Tibial nerve (tissue), 4 donors: ENCODE measurements at regions not wholly inside any gene's neighbourhood (a gene's known extent, or its start where the extent isn't known, plus 50 kb on each side); places are given as distances from the start of the nearest gene placed in this dataset.

Experiments used
- DNase-seq, 2 donors: peaks; one replicate each; pipeline ENCODE4 v3.0.0-alpha.2; 2019; ENCODE audit warnings: low spot score in 2 of 2
- H3K27ac ChIP-seq, 4 donors: fragments of 200-600 bp; sonication (generic) in 3 of 4; one replicate each; pipeline ENCODE4 v1.5.1; 2017 to 2019; ENCODE audit warnings: mild to moderate bottlenecking in 1 of 4
- H3K27me3 ChIP-seq, 2 donors: fragments of 200-600 bp; sonication (generic) in 1 of 2; one replicate each; pipeline versions ENCODE4 v1.5.1 to v1.6.0; 2017 to 2019
- H3K36me3 ChIP-seq, 3 donors: fragments of 200-600 bp; sonication (generic); one replicate each; pipeline ENCODE4 v1.5.1; 2018 to 2019
- H3K4me1 ChIP-seq, 4 donors: fragments of 200-600 bp; sonication (generic) in 3 of 4; one replicate each; pipeline ENCODE4 v1.5.1; 2017 to 2019
- H3K4me3 ChIP-seq, 4 donors: fragments of 200-600 bp; sonication (generic) in 3 of 4; one replicate each; pipeline ENCODE4 v1.5.1; 2017 to 2019; ENCODE audit warnings: mild to moderate bottlenecking in 1 of 4, moderate library complexity in 1 of 4
- H3K9me3 ChIP-seq, 4 donors: fragments of 200-600 bp; sonication (generic) in 3 of 4; one replicate each; pipeline ENCODE4 v1.5.1; 2017 to 2019
- CTCF ChIP-seq, 5 experiments: fragments of 200-600 bp in 3 of 5; fragments of 450-650 bp in 2 of 5; sonication (generic) in 3 of 5; IDR thresholded peaks; one replicate each; pipeline ENCODE4 v1.5.1; 2016 to 2019; ENCODE audit warnings: antibody characterized with exemption in 5 of 5, mild to moderate bottlenecking in 3 of 5, moderate library complexity in 2 of 5
- EP300 ChIP-seq, 2 donors: sonication (generic); formaldehyde crosslinking; IDR thresholded peaks; one replicate each; pipeline ENCODE4 v1.6.1; 2017; ENCODE audit warnings: antibody characterized with exemption in 2 of 2, mild to moderate bottlenecking in 1 of 2
- POLR2A ChIP-seq, 2 donors: fragments of 450-650 bp; IDR thresholded peaks; one replicate each; pipeline ENCODE4 v1.6.1; 2017; ENCODE audit warnings: antibody characterized with exemption in 2 of 2, mild to moderate bottlenecking in 2 of 2, moderate library complexity in 2 of 2
- WGBS, 2 donors: methylation state at CpG; one replicate each; pipeline ENCODE4 v1.1.5; 2018; 5-methylcytosine and 5-hydroxymethylcytosine counted together

DNA sequence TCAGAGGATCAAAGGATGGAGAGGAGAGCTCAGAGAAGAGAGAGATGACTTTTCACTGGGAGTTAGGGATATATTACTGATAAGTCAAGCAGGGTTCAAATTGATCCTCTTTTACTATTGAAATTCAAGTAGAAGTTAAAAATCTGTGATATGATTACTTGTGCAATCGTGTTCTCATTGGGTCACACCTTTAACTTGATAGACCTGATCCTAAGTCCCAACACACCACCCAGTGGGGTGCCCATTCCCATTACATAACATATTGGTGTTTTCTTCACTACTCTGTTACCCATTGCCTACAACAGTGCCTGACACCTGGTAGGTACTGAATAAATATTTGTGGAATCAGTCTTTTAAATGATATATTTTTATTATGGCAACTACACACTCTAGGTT lies 66.4 kb upstream of the PICALM start:
- peaks cover 0 to 13% (median 3%) of the 10 kb centered on the region in 4 donors for H3K4me1 ChIP-seq
- 78 to 97% methylated on average over 1 of the region's 1 CpG for WGBS, 2 donors
- TF ChIP-seq CTCF (IDR thresholded peaks at IDR 0.05), result no peak
- no peak overlapping the region for H3K4me3 ChIP-seq
- H3K27me3 ChIP-seq, result no peaks in the 10 kb centered on the region
- no peak for DNase-seq
- no peaks in the 10 kb centered on the region for H3K9me3 ChIP-seq
- H3K36me3 ChIP-seq, result no peaks in the 10 kb centered on the region
- H3K27ac ChIP-seq, result peak overlapping the region in 1 of 4 donors; percentile 11

GRCh38 chr11:86134580-86135318 lies 65.9 kb upstream of the PICALM start:
- H3K27me3 ChIP-seq, result no peaks in the 10 kb centered on the region
- TF ChIP-seq EP300 (IDR thresholded peaks at IDR 0.05) (peak in 1 of 2 donors; percentile 66), POLR2A (IDR thresholded peaks at IDR 0.05) (no peak)
- no peaks in the 10 kb centered on the region for H3K36me3 ChIP-seq
- H3K4me1 ChIP-seq, result peaks cover 0 to 9% (median 0%) of the 10 kb centered on the region in 4 donors
- 73 to 76% methylated on average over 3 of the region's 3 CpGs for WGBS, 2 donors
- no peak overlapping the region for H3K4me3 ChIP-seq
- peak overlapping the region in 1 of 4 donors; percentile 11 for H3K27ac ChIP-seq
- H3K9me3 ChIP-seq, result no peaks in the 10 kb centered on the region
- no peak for DNase-seq

DNA sequence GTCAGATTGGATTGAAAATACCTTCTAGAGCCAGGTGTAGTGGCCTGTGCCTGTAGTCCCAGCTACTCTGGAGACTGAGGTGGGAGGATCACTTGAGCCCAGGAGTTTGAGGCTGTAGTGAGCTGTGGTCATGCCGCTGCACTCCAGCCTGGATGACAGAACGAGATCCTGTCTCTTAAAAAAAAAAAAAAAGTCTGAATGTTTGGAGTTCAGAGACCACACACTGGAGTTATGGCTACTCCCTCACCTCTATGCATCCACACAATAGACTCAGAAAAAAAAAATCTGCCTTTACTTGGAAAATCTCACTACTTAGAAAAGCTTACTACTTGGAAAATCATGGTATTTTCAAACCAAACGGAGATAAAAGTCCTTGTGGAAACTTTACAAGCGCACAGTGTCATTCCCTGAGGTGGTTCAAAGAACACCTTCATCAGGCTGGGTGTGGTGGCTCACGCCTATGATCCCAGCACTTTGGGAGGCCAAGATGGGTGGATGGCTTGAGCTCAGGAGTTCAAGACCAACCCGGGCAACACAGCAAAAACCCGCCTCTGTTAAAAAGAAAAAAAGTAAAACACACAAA lies 63.9 kb upstream of the PICALM start:
- no peaks in the 10 kb centered on the region for H3K9me3 ChIP-seq
- H3K4me1 ChIP-seq, result peaks cover 0 to 13% (median 0%) of the 10 kb centered on the region in 4 donors
- WGBS, 2 donors, result 74 to 79% methylated on average over 7 of the region's 7 CpGs
- TF ChIP-seq POLR2A (IDR thresholded peaks at IDR 0.05), result no peak
- no peak for TF ChIP-seq EP300 (IDR thresholded peaks at IDR 0.05)
- TF ChIP-seq CTCF (IDR thresholded peaks at IDR 0.05), result no peak
- H3K36me3 ChIP-seq, result no peaks in the 10 kb centered on the region
- no peak overlapping the region for H3K27ac ChIP-seq
- no peaks in the 10 kb centered on the region for H3K27me3 ChIP-seq
- DNase-seq, result no peak
- no peak overlapping the region for H3K4me3 ChIP-seq

DNA sequence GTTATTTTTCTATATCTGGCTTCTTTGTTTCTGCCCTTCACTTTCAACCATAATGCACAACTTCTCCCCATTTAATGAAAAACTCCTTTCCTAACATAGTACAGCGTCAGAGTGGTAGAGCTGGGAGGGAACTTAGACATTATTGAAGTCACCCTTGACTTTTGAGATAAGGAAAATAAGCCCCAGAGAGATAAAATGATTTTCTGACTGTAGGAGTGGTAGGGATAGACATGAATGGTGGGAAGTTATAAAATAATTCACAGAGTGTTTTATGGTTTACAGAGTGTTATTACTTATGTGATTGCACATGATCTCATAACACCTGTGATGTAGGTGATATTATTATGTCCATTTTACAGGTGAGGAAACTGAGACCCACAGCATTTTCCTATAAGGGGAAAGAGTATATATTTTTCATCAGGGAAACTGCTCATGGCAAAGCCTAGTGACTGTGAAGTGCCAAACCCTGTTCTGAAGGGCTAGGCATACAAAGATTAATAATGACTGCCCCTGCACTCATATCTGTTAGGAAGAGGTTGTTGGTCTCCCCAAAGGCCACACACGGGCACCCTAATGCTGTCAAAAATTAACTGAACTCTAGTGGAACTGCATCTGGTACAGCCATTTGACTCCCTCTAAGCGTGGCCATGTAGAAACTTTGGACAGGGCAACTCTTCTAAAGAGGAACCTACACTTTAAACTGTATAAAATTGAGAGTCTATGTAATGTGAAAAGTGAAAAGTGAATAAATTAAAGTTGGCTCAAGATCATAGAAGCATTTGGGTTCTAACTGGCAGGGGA lies 61.1 kb upstream of the PICALM start:
- Histone ChIP-seq H3K27me3 (no peaks in the 10 kb centered on the region), H3K36me3 (no peaks in the 10 kb centered on the region), H3K4me3 (no peak overlapping the region), H3K27ac (no peak overlapping the region), H3K9me3 (no peaks in the 10 kb centered on the region), H3K4me1 (peaks cover 0 to 15% (median 1%) of the 10 kb centered on the region in 4 donors)
- TF ChIP-seq POLR2A (IDR thresholded peaks at IDR 0.05) (no peak), EP300 (IDR thresholded peaks at IDR 0.05) (no peak), CTCF (IDR thresholded peaks at IDR 0.05) (no peak)
- WGBS, 2 donors, result 88 to 90% methylated on average over 3 of the region's 3 CpGs
- no peak for DNase-seq

DNA sequence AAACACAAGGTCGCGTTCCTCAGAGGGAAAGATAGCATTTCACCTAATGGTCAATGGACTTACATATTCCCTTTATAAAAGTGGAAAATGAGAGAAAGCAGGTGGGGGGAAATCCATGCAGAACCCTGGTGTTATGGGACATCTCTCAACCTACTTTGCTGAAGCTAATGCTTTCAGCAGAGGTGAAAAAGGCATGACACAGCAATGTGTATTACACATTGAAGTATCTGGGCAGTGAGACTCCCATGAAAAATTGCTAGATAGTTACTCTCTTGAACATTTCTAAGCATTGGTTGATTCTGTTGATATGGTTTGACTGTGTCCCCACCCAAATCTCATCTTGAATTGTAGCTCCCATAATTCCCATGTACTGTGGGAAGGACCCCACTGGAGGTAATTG lies 60.0 kb upstream of the PICALM start:
- no peak overlapping the region for H3K27ac ChIP-seq
- H3K36me3 ChIP-seq, result no peaks in the 10 kb centered on the region
- no peaks in the 10 kb centered on the region for H3K9me3 ChIP-seq
- H3K4me1 ChIP-seq, result peaks cover 0 to 15% (median 1%) of the 10 kb centered on the region in 4 donors
- H3K27me3 ChIP-seq, result no peaks in the 10 kb centered on the region
- DNase-seq, result no peak
- H3K4me3 ChIP-seq, result no peak overlapping the region
- no peak for TF ChIP-seq EP300 (IDR thresholded peaks at IDR 0.05)
- TF ChIP-seq CTCF (IDR thresholded peaks at IDR 0.05), result no peak
- no peak for TF ChIP-seq POLR2A (IDR thresholded peaks at IDR 0.05)
- WGBS, 2 donors, result 73 to 94% methylated on average over 2 of the region's 2 CpGs
